NCI-H345 (cell line): ENCODE measurements at regions not wholly inside any gene's neighbourhood (a gene's known extent, or its start where the extent isn't known, plus 50 kb on each side); places are given as distances from the start of the nearest gene placed in this dataset.
A peak's percentile ranks its signal among the peaks of the same experiment; 100 is the strongest.
"Not testable (repeated sequence)": the region's sequence is repeated elsewhere in the genome, so short reads cannot be mapped to it uniquely, and the experiment has no call there.

Experiments used
- DNase-seq: peaks from one replicate; lab custom pipeline; 2025; lab: John Stamatoyannopoulos, UW

- DNase-seq, result no peak
Observed at GRCh38 chr2:66103581-66103980, 331.3 kb upstream of the MEIS1 start.

GRCh38 chr2:66101206-66101605 is 333.7 kb upstream of the MEIS1 start:
- DNase-seq, result no peak

- DNase-seq, result no peak
Observed at GRCh38 chr2:66095820-66096345, 339.0 kb upstream of the MEIS1 start.

DNA sequence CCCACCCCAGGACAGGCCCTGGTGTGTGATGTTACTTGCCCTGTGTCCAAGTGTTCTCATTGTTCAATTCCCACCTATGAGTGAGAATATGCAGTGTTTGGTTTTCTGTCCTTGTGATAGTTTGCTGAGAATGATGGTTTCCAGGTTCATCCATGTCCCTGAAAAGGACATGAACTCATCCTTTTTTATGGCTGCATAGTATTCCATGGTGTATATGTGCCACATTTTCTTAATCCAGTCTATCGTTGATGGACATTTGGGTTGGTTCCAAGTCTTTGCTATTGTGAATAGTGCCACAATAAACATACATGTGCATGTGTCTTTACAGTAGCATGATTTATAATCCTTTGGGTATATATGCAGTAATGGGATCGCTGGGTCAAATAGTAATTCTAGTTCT is 340.2 kb upstream of the MEIS1 start:
- DNase-seq, result not testable (repeated sequence)

GRCh38 chr2:66093371-66093770 is 341.6 kb upstream of the MEIS1 start:
- no peak for DNase-seq

DNA sequence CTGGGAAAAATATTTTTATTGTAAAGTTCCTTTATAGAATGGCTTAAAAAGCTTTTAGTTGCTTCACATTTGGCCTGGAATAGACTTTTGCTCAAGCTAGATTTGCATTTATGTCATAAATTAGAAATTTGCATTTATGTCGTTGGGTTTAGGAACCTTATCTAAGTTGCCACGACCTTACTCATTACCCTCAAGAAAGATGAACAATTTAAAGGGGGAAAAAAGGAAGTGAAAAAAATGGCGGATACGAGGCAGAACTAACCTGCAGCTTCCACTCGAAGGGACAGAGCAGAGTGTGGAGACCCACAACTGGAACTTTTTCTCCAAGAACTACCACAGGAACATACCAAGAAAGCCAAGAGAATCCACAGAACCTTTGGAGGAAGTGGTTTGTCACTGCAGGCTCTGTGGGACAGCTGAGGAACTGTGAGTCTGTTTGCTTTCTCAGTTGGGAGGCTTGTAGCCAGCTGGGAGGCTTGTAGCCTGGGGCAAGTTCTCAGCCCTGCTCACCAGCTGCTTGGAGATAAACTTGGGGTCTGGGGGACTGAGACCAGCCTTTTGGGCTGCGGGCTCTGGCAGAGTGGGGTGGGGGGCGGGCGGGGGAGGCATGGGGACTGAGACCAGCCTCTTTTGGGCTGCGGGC is 349.9 kb upstream of the MEIS1 start:
- DNase-seq, result peak; percentile 72

DNA sequence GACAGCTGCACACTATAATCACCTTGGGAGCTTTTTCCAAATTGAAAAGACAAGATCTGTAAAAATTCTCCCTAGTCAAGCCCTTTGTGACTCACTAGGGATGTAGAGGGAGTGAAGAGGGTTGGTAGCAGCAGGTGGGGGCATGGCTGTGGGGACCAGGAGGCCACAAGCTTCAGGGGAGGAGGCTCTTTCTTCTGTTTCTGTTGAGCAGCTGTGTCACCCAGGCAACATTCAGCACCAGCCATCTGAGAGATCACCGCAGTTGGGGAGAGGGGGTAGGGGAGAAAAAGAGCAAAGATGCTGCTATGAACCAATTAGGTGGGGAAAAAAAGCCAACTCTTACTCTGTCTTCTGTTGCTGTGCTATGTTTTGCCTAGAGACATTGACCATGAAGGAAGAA is 352.3 kb upstream of the MEIS1 start:
- DNase-seq, result peak; percentile 43

DNA sequence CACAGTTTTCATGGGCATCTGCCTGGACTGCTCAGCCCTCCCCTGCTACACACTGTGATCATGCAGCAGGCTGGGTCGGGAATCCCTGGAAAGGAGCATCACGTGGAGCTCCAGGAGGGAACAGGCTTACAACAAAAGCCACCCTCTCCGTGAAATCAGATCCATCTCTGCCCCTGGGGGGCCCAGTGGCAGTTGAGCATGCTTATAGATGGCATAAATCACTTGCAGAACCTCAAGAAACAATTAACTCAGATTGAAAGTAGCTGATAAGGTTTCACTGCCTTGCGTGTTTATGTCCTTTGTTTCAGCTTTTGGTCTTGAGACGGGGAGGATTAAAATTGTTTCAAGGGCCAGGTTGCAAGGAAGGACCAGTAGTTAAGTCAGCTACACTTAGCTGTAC is 354.8 kb upstream of the MEIS1 start:
- peak; percentile 47 for DNase-seq

- no peak for DNase-seq
Observed at GRCh38 chr2:66073172-66073571, 361.8 kb upstream of the MEIS1 start.

- DNase-seq, result no peak
Observed at GRCh38 chr2:66070721-66071602, 364.0 kb upstream of the MEIS1 start.

GRCh38 chr2:66069937-66070720 is 364.8 kb upstream of the MEIS1 start:
- no peak for DNase-seq

GRCh38 chr2:66066032-66066431 is 368.9 kb upstream of the MEIS1 start:
- DNase-seq, result no peak

DNA sequence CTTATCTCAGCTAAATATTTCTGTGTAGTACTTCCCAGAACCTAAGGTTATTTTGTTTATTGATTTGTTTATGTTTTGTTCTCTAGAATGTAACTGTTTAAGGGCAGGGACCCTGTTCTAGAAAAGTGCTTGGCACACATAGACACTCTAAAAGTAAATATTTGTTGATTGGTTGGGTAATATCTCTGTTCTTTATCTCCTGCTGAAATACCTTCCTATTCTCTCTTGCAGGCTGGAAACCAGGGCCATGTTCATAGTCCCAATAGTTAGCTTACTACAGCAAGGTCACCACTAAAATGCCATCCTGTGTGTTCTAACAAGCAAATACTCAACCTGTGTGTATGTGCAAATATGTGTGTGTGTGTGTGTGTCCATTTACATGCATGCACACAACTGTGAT is 375.6 kb upstream of the MEIS1 start:
- DNase-seq, result no peak

DNA sequence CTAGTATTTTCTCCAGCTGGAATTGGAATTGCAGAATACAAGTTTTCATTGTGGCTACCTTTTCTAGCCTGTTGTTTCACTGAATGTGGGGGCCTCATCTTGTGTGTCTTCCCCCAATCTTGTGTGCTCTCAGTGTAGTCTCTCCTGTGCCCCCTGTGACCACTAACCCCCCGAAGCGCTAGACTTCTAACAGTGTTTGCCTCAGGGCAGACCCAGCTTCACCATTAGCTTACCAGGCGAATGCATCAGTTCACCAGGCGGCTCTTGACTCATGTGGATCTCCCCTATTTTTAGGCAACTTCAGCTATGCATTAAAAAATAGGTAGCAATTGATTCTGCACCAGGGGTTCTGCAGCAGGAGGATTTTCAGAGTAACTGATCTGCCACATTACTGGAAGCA is 376.2 kb upstream of the MEIS1 start:
- no peak for DNase-seq

DNA sequence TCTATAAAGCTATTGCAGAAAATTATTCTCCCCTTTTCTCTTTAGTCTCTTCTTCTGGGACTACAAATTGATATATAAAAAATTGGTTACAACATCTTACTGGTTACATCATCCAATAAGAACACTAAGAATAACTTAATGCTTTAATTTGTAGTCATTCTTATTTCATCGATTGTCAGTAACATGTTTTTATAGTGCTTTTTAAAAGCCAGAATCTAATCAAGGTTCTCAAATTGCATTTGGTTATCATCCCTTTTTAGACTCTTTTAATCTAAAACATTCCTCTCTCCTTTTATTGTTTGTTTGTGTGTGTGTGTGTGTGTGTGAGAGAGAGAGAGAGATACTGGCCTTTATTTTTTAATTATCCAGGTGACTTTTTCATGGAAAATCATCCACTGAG is 377.1 kb upstream of the MEIS1 start:
- no peak for DNase-seq

- no peak for DNase-seq
Observed at GRCh38 chr2:66050392-66050791, 384.5 kb upstream of the MEIS1 start.

GRCh38 chr2:66048667-66049066 is 386.3 kb upstream of the MEIS1 start:
- no peak for DNase-seq

- no peak for DNase-seq
Observed at GRCh38 chr2:66041902-66042657, 392.8 kb upstream of the MEIS1 start.

DNA sequence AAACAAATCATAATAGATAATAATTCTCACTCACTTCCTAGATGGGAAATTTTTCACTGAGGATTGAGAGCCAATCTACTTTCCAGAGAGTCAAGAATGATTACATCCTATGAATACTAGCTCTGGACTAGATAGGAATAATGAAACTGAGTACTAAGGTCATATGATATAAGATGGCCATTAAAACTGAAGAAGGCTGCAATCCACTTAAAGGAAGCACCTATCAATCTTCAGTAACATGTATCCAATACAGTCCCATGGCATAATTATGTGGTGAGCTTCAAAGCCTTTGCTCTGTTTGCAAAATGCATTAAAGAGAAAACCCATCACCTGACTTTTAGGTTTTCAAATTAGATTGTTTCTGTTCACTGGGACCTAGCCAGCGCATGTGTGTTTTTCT is 398.0 kb upstream of the MEIS1 start:
- no peak for DNase-seq

DNA sequence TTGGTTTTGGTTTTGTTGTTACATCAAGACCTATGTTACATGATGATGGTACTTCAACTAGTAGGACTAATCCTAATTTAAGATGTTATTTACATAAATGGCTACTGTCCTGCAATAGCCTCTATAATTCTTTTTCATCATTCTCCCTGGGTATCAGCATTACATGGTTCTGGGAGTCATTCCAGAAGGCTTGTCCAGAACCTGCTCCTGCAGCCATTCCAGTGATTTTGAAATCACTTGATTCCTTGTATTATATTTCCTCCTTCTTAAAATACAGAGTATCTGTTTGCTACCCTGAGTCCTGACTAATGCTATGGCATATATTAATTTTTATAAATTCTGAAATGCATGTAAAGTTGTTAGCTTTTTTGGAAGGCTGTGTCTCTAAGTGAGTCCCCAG is 400.5 kb upstream of the MEIS1 start:
- no peak for DNase-seq

DNA sequence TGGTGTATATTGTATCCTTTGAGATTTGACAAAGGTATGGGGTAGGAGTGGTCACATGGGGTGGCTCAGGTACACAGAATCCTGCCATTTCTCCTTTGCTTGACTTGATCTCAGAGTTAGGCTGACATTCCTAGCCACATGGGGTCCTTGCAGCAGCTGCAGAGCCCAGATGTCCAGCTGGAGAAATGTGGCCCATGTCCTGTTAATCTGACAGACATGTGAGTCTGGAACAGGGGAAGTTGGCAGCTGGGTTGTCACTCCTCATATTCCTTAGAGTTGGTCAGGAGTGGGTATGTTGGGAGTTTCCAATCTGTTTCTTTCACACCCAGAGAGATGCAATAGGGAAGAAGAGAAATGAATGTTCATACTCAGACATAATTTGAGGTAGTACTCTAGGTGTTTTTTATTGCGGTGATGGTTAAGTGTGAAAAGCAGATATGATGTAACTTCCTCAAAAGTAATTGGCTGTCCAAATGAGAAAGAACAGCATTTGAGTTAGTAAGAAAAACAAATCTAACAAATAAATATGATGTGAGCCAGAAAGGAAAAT is 402.6 kb upstream of the MEIS1 start:
- DNase-seq, result no peak

DNA sequence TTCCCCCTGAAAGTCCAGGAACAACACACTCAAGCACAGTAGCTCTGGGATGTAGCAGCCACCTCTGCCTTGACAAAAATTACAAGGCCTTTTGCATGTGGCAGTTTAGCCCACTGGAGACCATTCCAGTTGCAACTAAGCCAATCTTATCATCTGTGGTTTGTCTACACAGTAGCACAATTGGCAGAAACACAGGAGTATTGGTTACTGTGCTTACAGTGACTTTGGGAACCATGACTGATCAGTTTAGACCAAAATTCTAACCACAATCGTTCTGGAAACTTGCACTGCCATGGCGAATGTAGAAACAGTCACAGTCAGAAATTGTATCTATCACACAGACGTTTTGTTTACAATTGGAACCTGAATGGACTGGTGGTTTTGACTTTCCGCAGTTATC is 403.7 kb upstream of the MEIS1 start:
- no peak for DNase-seq
